ENCODE measurements at regions not wholly inside any gene's neighbourhood (a gene's known extent, or its start where the extent isn't known, plus 50 kb on each side); places are given as distances from the start of the nearest gene placed in this dataset.

DNA sequence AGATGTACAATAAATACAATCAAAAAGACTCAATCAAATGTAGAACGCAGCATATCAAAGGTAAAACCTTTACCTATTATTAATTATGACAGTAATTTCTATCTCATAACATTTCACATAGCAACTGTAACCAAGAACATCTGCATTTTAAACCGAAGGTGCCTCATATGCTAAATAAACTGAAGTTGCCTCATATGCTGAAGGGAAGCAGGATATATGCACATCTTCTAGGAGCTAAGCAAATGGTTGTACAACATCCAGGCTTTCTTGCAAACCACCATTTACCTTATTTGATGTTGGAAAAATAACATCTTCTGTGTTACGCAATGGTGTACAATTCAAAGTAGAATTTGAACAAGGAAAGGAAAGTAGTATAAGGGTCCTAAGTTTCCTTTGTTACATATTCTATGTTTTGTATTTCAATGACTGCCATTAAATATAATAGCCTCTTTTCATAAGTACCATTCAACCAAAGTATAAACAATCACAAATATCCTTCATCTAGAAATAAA, 145.9 kb downstream of the SATB1 start:
- TF ChIP-seq, protein P1, sequence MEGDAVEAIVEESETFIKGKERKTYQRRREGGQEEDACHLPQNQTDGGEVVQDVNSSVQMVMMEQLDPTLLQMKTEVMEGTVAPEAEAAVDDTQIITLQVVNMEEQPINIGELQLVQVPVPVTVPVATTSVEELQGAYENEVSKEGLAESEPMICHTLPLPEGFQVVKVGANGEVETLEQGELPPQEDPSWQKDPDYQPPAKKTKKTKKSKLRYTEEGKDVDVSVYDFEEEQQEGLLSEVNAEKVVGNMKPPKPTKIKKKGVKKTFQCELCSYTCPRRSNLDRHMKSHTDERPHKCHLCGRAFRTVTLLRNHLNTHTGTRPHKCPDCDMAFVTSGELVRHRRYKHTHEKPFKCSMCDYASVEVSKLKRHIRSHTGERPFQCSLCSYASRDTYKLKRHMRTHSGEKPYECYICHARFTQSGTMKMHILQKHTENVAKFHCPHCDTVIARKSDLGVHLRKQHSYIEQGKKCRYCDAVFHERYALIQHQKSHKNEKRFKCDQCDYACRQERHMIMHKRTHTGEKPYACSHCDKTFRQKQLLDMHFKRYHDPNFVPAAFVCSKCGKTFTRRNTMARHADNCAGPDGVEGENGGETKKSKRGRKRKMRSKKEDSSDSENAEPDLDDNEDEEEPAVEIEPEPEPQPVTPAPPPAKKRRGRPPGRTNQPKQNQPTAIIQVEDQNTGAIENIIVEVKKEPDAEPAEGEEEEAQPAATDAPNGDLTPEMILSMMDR (IDR thresholded peaks at IDR 0.05; ENCODE audit: low read depth, low read length, missing control alignments) = no peak
- no peak for DNase-seq (ENCODE audit: extremely low read depth, low read depth)
- H3K4me3 ChIP-seq (replicated peaks; ENCODE audit: low read depth, low read length) = no peak overlapping the region

DNA sequence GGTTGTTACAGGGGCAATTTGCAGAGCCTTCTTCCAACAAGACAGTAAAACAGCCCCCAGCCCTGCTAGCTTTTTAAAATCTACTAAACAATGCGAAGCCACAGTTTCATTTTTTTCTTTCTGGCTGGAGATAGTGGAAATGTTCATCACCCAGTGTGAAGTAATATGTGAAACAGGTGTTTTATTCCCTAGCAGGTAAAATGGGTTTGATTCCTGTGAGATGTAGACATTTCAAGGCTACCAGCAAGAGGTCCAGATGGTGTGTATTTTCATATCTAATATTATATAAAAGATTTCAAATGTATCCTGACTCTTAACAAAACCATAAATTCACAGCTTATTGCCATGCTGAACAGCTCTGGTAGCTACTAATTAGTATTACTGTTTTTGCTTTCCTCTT, 160.3 kb downstream of the SATB1 start:
- DNase-seq (ENCODE audit: extremely low read depth, low read depth) = no peak
- TF ChIP-seq, protein P1 (IDR thresholded peaks at IDR 0.05; ENCODE audit: low read depth, low read length, missing control alignments) = no peak
- no peak overlapping the region for H3K4me3 ChIP-seq (replicated peaks; ENCODE audit: low read depth, low read length)

DNA sequence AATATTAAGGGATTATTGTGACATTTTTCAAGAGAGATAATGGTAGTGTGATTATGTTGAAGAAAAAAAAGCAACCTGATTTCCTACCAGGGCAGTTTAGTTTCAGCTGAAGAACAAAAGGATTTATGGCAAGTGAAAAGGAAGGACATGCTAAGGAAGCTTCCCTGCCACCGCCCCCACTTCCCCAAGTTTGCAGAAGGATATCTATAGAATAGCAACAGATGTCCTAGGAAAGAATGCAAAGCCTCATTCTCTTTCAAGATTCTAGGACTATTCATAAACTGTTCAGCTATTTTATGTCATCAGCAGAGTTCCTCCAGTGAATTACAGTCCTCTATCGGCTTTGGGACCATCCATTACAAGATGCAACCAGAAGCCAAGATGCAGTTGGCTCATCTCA, 160.8 kb downstream of the SATB1 start:
- no peak for DNase-seq (ENCODE audit: extremely low read depth, low read depth)
- TF ChIP-seq, protein P1 (IDR thresholded peaks at IDR 0.05; ENCODE audit: low read depth, low read length, missing control alignments) = no peak
- H3K4me3 ChIP-seq (replicated peaks; ENCODE audit: low read depth, low read length) = no peak overlapping the region

DNA sequence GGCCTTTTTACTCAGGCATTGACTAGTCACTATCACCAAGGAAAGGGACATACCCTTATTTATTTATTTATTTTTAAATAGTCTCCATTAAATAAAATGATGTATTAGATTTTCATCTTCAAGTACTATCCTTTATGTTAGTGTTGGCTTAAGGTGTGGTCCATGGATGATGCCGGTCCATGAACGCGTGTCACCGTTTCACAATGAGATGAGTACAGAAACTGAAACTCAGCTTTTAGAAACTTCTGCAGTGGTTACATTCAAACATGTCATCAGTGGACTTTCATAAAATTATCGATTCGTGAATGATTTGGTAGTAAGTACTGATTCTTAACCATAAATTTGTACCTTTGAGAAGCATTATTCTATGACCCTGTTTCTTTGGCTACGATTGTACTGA, 166.6 kb downstream of the SATB1 start:
- no peak for DNase-seq (ENCODE audit: extremely low read depth, low read depth)
- TF ChIP-seq, protein P1 (IDR thresholded peaks at IDR 0.05; ENCODE audit: low read depth, low read length, missing control alignments) = no peak
- H3K4me3 ChIP-seq (replicated peaks; ENCODE audit: low read depth, low read length) = no peak overlapping the region

DNA sequence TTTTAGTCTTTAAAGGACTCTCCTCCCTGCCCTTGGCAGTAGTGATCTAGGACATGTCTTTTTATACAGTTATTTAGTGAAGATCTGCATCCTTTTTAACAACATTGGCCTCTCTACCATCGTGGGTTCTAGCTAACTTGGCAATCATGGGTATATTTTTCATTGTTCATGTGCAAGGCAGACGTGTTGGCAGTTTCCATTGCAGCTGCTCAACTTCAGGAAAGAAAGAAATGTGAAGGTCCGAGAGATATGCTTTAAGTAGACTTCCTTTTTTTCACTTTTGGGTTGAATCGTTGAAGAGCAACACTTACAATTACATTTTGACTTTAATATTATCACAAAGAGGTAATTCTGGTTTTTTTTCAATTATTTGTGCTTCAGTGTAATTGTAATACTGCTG, 172.6 kb downstream of the SATB1 start:
- TF ChIP-seq, protein P1 (IDR thresholded peaks at IDR 0.05; ENCODE audit: low read depth, low read length, missing control alignments) = no peak
- H3K4me3 ChIP-seq (replicated peaks; ENCODE audit: low read depth, low read length) = no peak overlapping the region
- DNase-seq (ENCODE audit: extremely low read depth, low read depth) = no peak

DNA sequence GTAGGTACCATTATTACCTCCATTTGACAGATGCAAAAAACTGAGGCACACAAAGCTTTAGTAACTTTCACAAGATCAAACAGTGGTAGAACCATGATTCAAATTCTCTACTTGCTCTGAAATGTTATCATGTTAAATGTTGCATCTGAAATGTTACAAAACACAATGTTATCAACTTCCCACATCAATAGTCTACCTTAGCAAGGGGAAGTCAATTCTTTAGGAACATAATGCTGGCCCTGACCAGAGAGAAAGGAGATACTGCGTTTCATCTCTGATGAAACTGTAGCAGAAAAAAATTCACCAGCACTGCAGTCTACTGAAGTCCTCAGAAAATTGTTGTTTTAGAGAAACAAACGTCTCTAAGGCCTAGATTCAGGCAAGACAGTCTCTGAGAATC, 174.1 kb downstream of the SATB1 start:
- no peak overlapping the region for H3K4me3 ChIP-seq (replicated peaks; ENCODE audit: low read depth, low read length)
- TF ChIP-seq, protein P1 (IDR thresholded peaks at IDR 0.05; ENCODE audit: low read depth, low read length, missing control alignments) = no peak
- no peak for DNase-seq (ENCODE audit: extremely low read depth, low read depth)

DNA sequence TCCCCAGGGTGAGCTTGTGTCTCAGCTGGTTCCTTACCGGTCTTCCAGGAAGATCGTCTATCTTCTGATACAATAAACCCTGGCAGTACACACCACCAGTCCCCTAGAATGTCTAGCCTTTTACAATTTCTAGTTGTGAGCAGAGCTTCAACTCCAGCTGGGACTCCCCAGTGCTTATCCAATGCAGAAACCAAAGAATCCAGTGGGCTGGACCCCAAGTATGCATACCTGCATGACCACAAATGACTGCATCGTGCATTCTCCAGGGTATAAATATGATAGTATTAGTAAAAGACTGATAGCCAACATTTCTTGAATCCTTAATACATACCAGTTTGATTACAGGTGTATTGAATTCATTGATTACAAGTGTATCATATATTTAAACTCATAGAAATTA, 176.0 kb downstream of the SATB1 start:
- no peak for DNase-seq (ENCODE audit: extremely low read depth, low read depth)
- TF ChIP-seq, protein P1 (IDR thresholded peaks at IDR 0.05; ENCODE audit: low read depth, low read length, missing control alignments) = no peak
- H3K4me3 ChIP-seq (replicated peaks; ENCODE audit: low read depth, low read length) = no peak overlapping the region
